ENCODE measurements at regions not wholly inside any gene's neighbourhood (a gene's known extent, or its start where the extent isn't known, plus 50 kb on each side); places are given as distances from the start of the nearest gene placed in this dataset.

GRCh38 chr4:119898211-119898610, 168.4 kb downstream of the MAD2L1 start:
- Histone ChIP-seq H3K9me3 (no peaks in the 10 kb centered on the region), H3K27me3 (no peaks in the 10 kb centered on the region), H3K27ac (no peak overlapping the region), H3K4me3 (no peak overlapping the region), H3K4me1 (no peaks in the 10 kb centered on the region), H3K36me3 (no peaks in the 10 kb centered on the region)
- intact Hi-C loops (cut with DNase I): no loop called here
- TF ChIP-seq CTCF (IDR thresholded peaks at IDR 0.05): no peak
- TF ChIP-seq POLR2A (IDR thresholded peaks at IDR 0.05): no peak
- DNase-seq (ENCODE audit: extremely low spot score in 2 of 2): no peak

- H3K27ac ChIP-seq: no peak overlapping the region
- no peaks in the 10 kb centered on the region for H3K36me3 ChIP-seq
- no peaks in the 10 kb centered on the region for H3K27me3 ChIP-seq
- DNase-seq (ENCODE audit: extremely low spot score in 2 of 2): no peak
- TF ChIP-seq POLR2A (IDR thresholded peaks at IDR 0.05): no peak
- TF ChIP-seq CTCF (IDR thresholded peaks at IDR 0.05): no peak
- TF ChIP-seq POLR2AphosphoS5 (IDR thresholded peaks at IDR 0.05; ENCODE audit: insufficient read depth in 1 of 2, low read depth in 1 of 2): no peak
- no peaks in the 10 kb centered on the region for H3K9me3 ChIP-seq
- no peaks in the 10 kb centered on the region for H3K4me1 ChIP-seq
- H3K4me3 ChIP-seq: no peak overlapping the region
- intact Hi-C loops (cut with DNase I): no loop called here
Observed at GRCh38 chr4:119897260-119897659, 169.4 kb downstream of the MAD2L1 start.

- Histone ChIP-seq H3K9me3 (no peaks in the 10 kb centered on the region), H3K27me3 (no peaks in the 10 kb centered on the region), H3K36me3 (no peaks in the 10 kb centered on the region), H3K4me3 (no peak overlapping the region), H3K27ac (no peak overlapping the region), H3K4me1 (no peaks in the 10 kb centered on the region)
- TF ChIP-seq CTCF (IDR thresholded peaks at IDR 0.05): no peak
- no peak for TF ChIP-seq POLR2A (IDR thresholded peaks at IDR 0.05)
- TF ChIP-seq POLR2AphosphoS5 (IDR thresholded peaks at IDR 0.05; ENCODE audit: insufficient read depth in 1 of 2, low read depth in 1 of 2): no peak
- no peak for DNase-seq (ENCODE audit: extremely low spot score in 2 of 2)
- intact Hi-C loops (cut with DNase I): no loop called here
Observed at GRCh38 chr4:119894650-119895208, 171.9 kb downstream of the MAD2L1 start.

- Histone ChIP-seq H3K4me3 (no peak overlapping the region), H3K9me3 (no peaks in the 10 kb centered on the region), H3K27me3 (no peaks in the 10 kb centered on the region), H3K27ac (no peak overlapping the region), H3K4me1 (no peaks in the 10 kb centered on the region), H3K36me3 (no peaks in the 10 kb centered on the region)
- DNase-seq (ENCODE audit: extremely low spot score in 2 of 2): no peak
- intact Hi-C loops (cut with DNase I): no loop called here
- TF ChIP-seq CTCF (IDR thresholded peaks at IDR 0.05) (no peak), POLR2A (IDR thresholded peaks at IDR 0.05) (no peak), POLR2AphosphoS5 (IDR thresholded peaks at IDR 0.05; ENCODE audit: insufficient read depth in 1 of 2, low read depth in 1 of 2) (no peak)
Observed at GRCh38 chr4:119873794-119874325, 192.8 kb downstream of the MAD2L1 start.

- intact Hi-C loops (cut with DNase I): no loop called here
- Histone ChIP-seq H3K36me3 (no peaks in the 10 kb centered on the region), H3K9me3 (no peaks in the 10 kb centered on the region), H3K4me1 (no peaks in the 10 kb centered on the region), H3K27ac (no peak overlapping the region), H3K27me3 (no peaks in the 10 kb centered on the region), H3K4me3 (no peak overlapping the region)
- TF ChIP-seq POLR2A (IDR thresholded peaks at IDR 0.05) (no peak), POLR2AphosphoS5 (IDR thresholded peaks at IDR 0.05; ENCODE audit: insufficient read depth in 1 of 2, low read depth in 1 of 2) (no peak), CTCF (IDR thresholded peaks at IDR 0.05) (no peak)
- DNase-seq (ENCODE audit: extremely low spot score in 2 of 2): no peak
Observed at GRCh38 chr4:119873132-119873531, 193.5 kb downstream of the MAD2L1 start.

All from vagina (tissue), 2 donors.